Jurkat, Clone E6-1 (cell line): ENCODE measurements at regions not wholly inside any gene's neighbourhood (a gene's known extent, or its start where the extent isn't known, plus 50 kb on each side); places are given as distances from the start of the nearest gene placed in this dataset.

Experiments used
- DNase-seq: peaks from one replicate; pipeline ENCODE4 v3.0.0-alpha.2; 2011; ENCODE audit warnings: low read depth, low spot score
- H3K4me3 ChIP-seq: 2 replicates; pipeline ENCODE4 v1.5.1; 2011; ENCODE audit warnings: mild to moderate bottlenecking, low read length, control low read depth, moderate library complexity

- DNase-seq, result no peak
- no peak overlapping the region for H3K4me3 ChIP-seq
These were observed 102.6 kb upstream of the PRR20G start for GRCh38 chr3:127390365-127391025.

GRCh38 chr3:127389913-127390312 is 102.1 kb upstream of the PRR20G start:
- DNase-seq, result no peak
- no peak overlapping the region for H3K4me3 ChIP-seq

GRCh38 chr3:127389420-127389819 is 101.6 kb upstream of the PRR20G start:
- H3K4me3 ChIP-seq, result no peak overlapping the region
- DNase-seq, result no peak

- no peak for DNase-seq
- H3K4me3 ChIP-seq, result no peak overlapping the region
These were observed 100.6 kb upstream of the PRR20G start for GRCh38 chr3:127388427-127388826.

- no peak overlapping the region for H3K4me3 ChIP-seq
- DNase-seq, result no peak
These were observed 99.8 kb upstream of the PRR20G start for GRCh38 chr3:127387556-127388153.

GRCh38 chr3:127387119-127387518 is 99.3 kb upstream of the PRR20G start:
- no peak overlapping the region for H3K4me3 ChIP-seq
- no peak for DNase-seq

GRCh38 chr3:127386490-127386889 is 98.6 kb upstream of the PRR20G start:
- H3K4me3 ChIP-seq, result no peak overlapping the region
- no peak for DNase-seq

GRCh38 chr3:127385540-127385870 is 97.7 kb upstream of the PRR20G start:
- no peak for DNase-seq
- H3K4me3 ChIP-seq, result no peak overlapping the region

GRCh38 chr3:127384717-127385539 is 97.1 kb upstream of the PRR20G start:
- H3K4me3 ChIP-seq, result no peak overlapping the region
- DNase-seq, result no peak

- DNase-seq, result no peak
These were observed 95.9 kb upstream of the PRR20G start for GRCh38 chr3:127383656-127384179.

GRCh38 chr3:127377801-127378655 is 90.2 kb upstream of the PRR20G start:
- H3K4me3 ChIP-seq, result no peak overlapping the region
- no peak for DNase-seq

More at GRCh38 chr3:127383656-127384179, 95.9 kb upstream of the PRR20G start:
- no peak overlapping the region for H3K4me3 ChIP-seq

GRCh38 chr3:127375151-127375930 is 87.5 kb upstream of the PRR20G start:
- DNase-seq, result no peak
- no peak overlapping the region for H3K4me3 ChIP-seq

GRCh38 chr3:127374086-127375010 is 86.5 kb upstream of the PRR20G start:
- no peak overlapping the region for H3K4me3 ChIP-seq
- DNase-seq, result no peak

- DNase-seq, result no peak
- H3K4me3 ChIP-seq, result no peak overlapping the region
These were observed 85.7 kb upstream of the PRR20G start for GRCh38 chr3:127373441-127374085.

- no peak for DNase-seq
- no peak overlapping the region for H3K4me3 ChIP-seq
These were observed 84.0 kb upstream of the PRR20G start for GRCh38 chr3:127371846-127372245.

- H3K4me3 ChIP-seq, result no peak overlapping the region
- DNase-seq, result no peak
These were observed 83.5 kb upstream of the PRR20G start for GRCh38 chr3:127371334-127371733.

GRCh38 chr3:127370906-127371305 is 83.1 kb upstream of the PRR20G start:
- no peak for DNase-seq
- no peak overlapping the region for H3K4me3 ChIP-seq
